ENCODE measurements at regions not wholly inside any gene's neighbourhood (a gene's known extent, or its start where the extent isn't known, plus 50 kb on each side); places are given as distances from the start of the nearest gene placed in this dataset.

DNA sequence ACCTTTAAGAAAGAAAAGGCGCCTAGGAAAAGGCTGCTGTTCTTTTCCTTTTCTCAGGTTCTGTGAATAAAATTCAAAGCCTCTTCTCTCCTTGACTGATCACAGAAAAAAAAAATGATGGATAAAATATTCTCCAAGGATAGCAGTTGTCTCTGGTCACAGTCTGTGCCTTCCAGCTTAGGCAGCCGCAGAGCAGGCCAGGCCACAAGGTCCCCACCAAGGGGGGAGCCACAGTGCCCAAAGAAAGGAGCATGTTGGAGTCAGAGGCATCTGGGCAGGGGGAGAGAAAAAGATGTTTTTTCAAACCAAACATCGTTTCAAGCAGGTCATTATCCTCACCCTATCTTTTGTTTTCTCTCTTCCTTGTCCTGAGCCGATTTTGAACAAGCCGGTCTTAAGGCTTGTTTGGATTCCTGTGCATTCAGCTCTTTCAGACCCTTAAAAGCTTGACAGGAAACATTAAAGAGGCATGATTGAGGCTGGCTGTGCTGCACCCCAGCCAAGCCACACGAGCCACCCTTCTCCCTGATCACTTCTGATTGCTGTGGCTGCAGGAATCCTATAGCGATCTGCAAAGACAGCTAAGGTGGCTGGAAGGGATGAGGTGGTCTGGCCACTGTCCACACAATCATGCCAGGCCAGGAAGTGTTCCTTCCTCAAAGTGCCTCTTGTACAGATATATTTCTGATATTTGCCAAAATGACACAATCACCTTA lies 284.6 kb upstream of the TLE4 start:
- no peak for DNase-seq

DNA sequence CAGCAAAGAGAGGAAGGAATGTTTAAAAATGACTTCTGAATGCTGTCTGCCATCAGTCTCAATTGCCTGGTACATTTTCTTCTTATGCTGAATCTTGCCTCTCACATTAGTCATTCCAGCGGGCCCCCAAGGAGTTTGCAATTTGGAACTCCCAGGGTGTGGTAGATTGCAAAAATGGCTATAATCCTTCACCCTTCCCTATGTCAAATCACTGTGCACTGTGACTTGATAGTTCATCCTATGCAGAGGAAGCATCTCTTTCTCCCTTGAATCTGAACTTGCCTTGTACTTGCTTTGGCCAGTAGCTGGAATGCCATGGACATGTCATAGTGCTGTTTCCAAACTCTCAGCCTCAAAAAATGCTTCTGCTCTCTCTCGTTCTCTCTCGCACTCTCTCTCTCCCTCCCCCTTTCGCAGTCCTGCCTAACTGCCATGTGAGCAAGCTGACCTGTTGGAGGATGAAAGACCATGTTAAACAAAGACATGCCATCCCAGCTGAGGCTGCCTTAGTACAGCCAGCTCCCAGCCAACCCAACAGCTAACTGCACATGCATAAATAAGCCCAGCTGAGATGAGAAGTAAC lies 284.0 kb upstream of the TLE4 start:
- no peak for DNase-seq

DNA sequence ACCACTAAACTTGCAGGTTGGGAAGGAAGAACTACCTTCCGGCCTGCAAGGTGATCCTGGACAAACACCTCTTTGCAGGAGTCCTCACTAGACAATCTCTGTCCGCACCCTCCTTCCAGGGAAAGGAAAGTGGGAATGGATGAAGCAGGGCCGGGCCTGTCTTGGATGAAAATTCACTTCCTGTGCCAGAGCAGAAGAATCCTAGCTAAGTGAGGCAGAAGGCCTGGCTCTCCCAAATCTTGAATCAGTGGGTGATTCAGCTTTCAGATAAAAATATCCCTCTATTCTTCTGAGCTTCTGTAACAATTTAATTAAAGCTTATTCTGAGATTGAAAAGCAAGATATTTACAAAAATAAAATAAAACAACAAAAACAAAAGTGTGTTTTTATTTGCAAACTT lies 281.9 kb upstream of the TLE4 start:
- DNase-seq = no peak

DNA sequence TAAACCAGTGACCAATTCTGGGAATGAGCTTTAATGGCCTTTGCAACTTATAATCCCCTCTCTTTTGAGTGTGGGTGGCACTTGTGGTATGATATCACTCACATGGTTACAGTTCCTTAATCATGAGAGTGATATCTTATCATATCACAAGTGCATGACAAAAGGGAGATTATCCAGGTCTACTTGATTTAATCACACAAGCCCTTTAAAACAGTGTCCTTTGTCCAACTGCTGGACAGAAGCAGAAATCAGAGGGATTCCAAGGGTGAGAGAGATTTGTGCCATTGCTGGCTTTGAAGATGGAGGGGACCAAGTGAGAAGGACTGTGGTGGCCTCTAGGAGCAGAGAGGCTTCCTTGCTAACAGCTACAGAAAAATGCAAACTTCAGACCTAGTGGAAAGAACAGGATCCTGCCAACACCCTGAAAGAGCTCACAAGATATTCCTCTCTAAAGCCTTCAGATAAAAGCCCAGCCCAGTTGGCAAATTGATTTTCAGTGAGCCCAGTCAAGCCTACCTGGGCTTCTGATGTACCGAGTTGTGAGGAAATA lies 279.0 kb upstream of the TLE4 start:
- DNase-seq = no peak

DNA sequence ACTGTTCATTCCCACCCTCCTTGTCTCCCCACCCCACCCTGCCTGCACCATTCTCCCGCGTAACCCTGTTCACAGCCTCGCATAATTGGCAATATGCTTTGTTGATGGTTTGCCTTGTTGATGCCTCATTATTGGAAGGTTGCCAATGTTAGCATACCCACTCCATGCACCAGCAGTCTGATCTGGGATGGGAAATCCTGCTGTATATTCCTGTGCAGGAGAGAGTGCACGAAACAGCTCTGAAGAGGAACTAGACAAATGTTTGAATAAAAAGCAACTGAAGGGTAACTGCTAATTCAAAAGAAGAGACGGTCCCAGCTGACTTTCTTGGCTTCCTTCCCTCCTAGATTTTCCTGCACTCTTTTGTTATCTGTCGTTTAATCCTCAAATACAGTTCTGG lies 271.7 kb upstream of the TLE4 start:
- no peak for DNase-seq

DNA sequence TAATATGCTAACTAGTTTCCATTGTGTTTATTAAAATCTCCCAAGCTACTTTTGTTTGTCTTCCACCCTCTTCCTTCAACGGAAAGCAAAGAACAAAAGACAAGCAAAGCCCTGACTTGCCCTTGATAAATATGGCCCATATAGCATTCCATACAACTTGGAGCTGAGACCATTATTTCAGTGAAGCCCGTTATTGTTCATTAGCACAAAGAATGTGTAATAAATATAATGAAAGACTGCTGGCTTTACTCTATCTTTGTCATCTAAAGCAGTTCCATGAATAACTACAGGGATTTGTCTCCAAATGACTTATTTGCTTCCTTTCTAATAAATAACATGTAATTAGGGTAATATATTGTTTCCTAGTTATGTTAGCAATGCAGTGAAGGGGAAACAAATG lies 270.7 kb upstream of the TLE4 start:
- no peak for DNase-seq

DNA sequence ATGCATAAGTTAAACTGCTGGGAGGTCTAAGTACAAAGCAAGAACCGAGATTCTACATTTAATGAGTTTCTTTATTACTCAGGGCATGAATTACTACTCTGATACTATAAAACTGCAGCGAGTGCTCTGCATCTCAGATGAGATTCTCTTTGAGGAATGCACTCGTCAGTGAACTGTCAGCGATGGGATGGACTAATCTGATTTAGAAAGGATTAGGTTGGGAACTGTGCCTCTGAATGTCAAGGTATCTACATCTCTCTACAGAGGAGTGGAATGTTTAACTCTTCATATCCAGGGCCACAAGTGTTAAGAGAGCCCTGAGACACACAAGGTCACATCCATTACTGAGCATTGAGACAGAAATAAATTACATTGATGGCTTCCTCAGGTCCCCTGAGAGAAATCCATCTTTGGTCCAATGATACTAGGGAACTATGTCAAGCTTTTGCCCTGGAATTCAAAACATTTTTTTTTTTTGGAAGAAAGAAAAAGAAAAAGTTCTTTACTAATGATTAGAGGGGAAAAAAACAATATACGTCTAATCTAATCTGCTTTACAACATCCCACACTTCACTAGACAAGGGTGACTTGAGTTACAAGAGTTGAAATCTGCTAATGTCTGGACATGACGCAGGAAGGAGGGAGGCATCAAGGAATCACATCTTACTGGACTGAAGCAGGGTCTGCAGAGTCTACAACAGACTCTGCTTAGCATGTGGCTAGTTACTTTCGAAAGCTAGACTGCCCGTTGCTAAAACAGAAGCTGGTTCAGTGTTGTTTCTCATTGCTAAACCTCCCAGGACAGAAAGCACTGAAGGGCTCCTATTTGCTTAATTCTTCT lies 270.0 kb upstream of the TLE4 start:
- no peak for DNase-seq

DNA sequence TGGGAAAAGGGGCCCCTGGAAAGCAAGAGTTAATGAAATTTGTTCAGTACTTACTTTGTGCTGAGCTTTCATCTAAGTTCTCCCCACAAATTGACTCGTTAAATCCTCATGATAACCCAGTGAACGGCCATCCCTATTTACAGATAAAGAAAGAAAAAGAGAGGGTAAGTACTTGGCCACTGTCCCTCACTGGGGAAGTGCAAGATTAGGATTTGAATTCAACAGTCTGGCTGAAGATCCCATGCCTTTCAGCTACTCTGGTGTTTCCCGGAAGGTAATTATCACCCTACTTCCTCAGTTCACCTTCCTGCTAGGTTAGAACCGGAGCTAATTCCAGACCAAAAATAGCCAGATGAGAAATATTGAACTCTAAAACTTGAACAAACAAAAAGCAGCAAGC lies 269.2 kb upstream of the TLE4 start:
- DNase-seq = no peak

DNA sequence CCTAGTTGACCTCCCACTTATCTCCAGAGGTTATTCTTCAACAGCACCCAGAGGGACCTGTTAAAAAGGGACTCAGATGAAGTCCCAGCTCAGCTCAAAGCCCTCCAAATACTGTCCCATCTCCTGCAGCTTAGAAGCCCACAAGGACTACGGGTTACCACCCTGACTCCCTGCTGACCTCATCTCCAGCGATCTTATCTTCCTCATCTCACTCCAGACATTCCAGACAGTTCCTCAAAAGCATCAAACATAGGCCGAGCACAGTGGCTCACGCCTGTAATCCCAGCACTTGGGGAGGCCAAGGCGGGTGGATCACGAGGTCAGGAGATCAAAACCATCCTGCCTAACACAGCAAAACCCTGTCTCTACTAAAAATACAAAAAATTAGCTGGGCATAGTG lies 263.8 kb upstream of the TLE4 start:
- no peak for DNase-seq

DNA sequence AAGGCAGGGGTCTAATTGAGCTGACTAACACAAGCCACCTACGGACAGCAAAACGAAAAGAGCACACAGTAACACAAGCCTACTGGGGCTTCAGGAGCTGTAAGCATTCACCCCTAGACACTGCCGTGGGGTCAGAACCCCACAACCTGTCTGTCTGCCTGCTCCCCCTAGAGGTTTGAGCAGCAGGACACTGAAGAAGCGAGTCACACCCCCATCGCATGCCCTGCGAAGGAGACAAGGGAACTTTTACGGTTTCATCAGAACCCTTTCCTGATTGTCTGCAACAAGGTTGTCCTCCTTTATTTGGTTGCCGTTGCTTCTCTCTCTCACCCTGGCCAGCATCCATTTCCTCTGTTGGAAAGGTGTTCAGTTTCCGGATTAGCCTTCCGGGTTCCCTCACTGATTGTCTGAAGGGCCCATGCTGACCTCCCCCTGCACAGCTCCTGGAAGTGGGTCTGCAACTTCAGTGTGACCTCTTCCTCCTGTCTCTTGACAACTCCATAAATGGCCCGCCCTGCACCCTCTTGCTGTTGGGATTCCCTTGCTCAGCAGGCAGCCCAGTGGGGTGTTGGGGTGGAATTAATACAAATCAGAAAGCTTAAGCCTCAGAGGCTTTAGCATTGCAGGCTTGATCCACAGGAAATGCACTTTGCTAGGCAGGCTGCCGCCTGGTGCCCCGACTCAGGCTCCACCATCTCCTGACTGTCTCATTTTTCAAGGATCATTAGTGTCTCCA lies 258.9 kb upstream of the TLE4 start:
- DNase-seq = no peak

DNA sequence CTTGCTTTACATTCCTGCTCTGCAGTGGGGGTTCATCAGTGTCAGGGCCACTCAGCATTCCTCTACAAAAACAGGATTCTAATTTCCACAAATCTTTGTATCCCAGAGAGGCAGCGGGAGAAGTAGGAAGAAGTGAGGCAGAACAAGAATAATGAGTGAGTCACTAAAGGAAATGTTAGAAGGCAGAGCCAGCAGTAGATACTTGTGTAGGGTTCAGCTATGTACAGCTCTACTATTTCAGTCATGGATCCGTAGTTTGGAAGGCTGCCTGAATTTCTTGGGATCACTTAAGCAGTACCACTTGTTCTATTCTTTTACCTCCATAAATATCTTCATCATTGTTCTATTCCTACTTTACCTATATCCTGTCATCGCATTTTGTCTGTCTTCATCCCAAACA lies 246.3 kb upstream of the TLE4 start:
- DNase-seq = no peak

DNA sequence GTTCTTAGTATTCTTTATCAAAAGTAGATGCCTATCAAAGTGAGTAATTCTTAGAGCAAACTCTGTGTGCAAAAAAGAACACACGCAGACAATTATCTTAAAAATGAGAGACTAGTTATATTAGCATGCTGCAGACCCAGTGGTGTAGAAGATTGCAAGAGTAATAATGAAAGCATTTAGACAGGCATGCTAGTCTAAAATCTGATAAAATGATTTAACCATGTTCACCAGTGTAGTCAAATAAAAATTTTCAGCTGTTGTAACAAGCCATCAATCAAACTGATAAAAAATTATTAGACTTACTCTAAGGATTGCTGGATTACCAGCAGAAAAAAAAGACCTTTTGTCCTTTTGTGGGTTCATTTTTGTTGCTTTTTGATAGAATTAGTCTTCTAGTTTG lies 241.9 kb upstream of the TLE4 start:
- DNase-seq = no peak

DNA sequence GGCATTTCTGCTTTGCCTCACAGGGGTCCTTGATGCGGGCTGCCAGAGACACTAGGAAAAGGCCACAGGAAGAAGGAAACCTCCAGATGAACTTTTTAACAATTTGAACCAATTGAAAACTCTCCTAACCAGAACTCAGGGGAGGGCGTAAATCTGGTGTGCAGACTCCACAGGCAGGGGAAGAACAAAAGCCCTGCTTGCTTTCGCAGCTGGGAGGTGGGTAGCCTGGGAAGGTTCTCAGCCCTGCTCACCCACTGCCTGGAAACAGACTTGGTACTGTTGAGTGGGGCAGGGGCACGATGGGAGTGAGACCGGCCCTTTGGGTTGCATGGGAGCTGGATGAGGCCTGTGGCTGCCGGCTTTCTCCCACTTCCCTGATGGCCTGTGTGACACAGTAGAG lies 237.8 kb upstream of the TLE4 start:
- no peak for DNase-seq

DNA sequence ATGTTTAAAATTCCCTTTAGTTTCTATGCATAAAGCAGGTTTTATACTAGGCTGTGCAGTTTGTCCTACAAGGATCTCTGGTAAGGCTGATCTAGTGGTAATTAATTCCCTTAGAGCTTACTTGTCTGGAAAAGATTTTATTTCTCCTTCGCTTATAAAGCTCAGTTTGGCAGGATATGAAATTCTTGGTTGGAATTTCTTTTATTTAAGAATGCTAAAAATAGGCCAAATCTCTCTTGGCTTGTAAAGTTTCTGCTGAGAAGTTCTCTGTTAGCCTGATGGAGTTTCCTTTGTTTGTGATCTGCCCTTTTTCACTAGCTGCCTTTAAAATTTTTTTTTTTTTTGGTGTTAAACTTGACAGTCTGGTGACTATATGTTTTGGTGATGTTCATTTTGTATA lies 237.1 kb upstream of the TLE4 start:
- no peak for DNase-seq

DNA sequence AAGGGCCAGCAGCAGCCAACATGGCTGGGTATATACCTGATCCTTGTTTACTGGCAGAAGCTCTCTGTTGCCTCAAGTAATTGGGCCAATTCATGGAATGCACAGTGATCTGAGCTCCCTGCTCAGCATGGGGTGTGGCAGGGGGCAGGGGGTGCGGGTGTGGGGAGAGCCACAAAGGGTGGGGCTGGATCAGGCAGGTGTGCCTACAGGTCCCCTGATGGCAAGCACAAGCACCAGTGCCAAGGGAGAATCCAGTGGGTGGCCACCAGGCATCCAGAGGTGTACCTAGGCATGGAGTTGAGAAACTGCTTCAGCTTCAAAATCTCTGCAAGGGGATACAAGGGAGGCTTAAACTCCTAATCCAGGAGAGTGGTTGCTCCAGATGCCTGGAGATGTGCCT lies 235.8 kb upstream of the TLE4 start:
- DNase-seq = no peak

DNA sequence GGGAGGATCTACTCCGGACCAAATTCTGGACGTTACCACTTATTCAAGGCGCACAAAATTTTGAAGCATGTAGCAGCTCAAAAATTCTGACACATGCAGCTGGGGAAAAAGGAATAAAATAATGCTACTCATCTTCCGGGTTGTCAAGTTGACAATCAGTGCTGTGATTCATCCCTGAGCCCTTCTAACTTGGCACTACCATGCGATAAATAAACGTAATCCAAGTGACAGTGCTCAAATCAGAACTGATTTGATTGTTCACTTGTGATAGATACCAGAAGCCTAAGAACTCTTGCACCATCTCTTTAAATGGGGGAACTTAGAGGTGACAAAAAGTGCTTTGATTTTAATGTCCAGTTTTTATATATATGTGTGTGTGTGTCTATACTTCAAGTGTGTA lies 230.2 kb upstream of the TLE4 start:
- DNase-seq = no peak

DNA sequence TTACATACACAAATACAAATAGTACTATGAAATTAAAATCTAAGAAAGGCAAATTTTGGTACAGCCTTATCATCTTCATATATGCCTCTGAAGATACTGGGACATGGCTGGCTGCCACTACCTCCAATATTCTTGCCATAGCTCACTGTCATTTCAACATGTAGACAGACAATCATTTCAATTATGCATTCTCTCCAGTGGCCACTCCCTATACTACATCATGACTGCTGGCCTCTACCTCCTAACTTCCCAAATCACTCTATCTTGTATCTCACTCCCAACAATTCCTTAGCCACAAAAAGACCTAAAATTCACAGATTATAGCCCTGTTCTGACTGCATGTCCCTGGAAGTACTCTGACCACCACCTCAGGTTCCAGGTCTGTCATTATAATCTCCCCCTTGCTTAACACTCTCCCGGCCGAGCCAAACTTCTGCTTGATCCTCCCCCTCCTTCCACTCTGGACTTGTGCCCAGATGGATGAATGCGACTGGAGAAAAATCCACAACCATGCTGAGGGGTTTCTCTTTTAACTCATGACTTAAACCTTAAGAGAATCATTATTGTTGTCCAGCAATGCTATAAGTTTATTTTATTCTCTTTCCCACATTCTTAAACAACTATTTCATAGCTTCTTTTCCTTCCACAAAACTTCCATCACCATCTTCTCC lies 225.3 kb upstream of the TLE4 start:
- DNase-seq = no peak

DNA sequence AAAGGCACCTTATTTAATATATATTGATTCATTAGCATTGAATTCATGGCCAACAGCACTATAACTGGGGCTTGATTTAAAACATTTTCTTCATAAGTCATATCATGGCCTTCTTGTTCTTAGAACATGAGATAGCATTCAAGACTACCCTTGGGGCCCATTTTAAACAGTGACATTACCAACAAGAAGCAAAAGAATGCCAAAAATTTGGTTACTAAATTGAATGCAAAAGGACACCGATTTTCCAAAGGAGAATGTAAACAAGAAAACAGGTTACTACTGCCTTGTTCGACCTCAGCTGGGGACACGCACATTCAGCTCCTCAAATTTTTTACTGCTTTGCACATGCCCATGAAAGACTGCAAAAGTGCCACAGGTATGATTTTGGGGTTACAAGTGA lies 219.4 kb upstream of the TLE4 start:
- no peak for DNase-seq

DNA sequence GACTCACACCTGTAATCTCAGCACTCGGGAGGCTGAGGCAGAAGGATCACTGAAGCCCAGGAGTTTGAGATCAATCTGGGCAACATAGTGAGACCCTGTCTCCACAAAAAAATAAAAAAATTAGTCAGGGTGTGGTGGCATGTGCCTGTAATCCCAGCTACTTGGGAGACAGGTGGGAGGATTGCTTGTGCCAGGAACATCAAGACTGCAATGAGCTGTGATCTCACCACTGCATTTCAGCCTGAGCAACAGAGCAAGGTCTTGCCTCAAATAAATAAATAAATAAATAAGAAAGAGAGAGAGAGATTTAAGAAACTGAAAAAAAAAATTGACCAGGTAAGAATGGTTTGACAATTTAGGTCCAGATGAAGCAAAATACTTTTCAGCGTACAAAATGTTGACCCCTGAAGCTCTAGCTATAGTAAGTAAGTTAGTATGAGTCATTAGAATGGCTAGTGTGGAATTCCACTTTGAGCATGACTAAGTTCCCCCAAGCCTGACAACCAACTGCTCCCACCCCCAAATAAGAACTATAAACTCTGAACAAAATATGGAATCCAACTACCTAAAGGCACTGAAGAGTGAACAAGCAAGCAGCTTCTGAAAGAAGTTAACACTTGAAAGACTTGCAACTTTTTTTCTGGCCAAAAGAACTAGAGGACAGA lies 217.8 kb upstream of the TLE4 start:
- no peak for DNase-seq

DNA sequence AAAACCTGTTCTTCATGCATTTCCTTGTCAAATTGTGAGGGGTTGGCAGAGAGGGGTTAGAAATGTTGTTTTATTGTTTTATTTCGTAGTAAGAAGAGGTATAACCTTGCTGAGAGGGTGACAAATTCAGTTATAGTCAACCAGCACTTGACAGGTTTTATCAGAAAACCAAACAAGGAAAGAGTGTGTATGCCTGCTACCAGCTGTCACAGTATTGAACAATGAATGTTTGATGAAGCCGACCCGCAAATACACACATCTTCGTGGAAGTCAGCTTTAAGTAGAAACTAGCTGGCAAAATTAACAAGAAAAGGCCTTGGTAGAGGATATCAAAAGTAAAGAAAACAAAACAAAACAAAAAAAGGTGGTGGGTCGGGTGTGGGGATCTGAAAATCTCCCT lies 214.6 kb upstream of the TLE4 start:
- DNase-seq = no peak

DNA sequence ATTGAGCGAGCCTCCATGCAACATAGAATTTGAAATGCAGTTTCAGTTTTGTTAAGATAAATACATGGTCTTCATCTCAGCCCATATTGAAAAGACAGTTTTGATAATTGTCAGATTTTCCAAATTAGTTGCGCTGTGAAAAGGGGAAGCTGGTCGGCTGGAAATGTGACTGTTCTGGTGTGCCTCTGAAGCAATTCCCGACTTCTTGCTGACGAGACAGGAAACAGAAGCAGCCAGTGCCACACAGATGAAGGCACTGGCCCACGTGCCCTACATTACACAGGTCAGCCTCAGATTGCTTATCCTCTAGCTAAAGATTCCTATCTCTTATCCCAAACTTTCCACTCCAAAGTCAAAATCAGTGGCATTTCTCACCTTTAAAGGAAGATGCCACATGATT lies 214.1 kb upstream of the TLE4 start:
- no peak for DNase-seq
